ENCODE measurements at regions not wholly inside any gene's neighbourhood (a gene's known extent, or its start where the extent isn't known, plus 50 kb on each side); places are given as distances from the start of the nearest gene placed in this dataset.

DNA sequence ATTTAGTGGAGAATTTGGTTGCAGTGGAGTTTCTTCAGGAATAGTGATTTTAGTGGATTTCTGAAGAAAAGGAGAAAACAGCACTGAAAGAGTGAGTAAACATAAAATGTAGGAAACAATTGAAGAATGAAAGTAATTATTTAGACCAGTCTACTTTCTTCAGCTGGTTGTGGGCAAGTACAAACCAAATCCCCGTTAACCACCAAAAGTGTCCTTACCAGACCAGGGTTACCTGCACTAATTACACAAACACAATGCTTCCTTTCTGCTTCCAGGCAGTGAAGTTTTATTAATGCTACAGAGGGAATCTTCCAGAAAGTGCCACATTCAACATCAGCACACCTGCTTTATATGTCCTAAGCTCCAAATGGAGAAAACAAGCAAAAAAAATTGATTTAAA is 248.0 kb upstream of the TBC1D5 start:
- Mint-ChIP-seq H3K4me3 (ENCODE audit: unreplicated experiment) (no peak overlapping the region), H3K4me1 (ENCODE audit: low read depth) (no peaks in the 10 kb centered on the region), H3K9me3 (ENCODE audit: low read depth) (no peaks in the 10 kb centered on the region), H3K36me3 (ENCODE audit: low read depth) (no peaks in the 10 kb centered on the region), H3K27me3 (ENCODE audit: low read depth) (no peaks in the 10 kb centered on the region), H3K27ac (ENCODE audit: unreplicated experiment) (no peak overlapping the region)
- no peak for DNase-seq (ENCODE audit: low spot score)
- TF ChIP-seq, protein P1, sequence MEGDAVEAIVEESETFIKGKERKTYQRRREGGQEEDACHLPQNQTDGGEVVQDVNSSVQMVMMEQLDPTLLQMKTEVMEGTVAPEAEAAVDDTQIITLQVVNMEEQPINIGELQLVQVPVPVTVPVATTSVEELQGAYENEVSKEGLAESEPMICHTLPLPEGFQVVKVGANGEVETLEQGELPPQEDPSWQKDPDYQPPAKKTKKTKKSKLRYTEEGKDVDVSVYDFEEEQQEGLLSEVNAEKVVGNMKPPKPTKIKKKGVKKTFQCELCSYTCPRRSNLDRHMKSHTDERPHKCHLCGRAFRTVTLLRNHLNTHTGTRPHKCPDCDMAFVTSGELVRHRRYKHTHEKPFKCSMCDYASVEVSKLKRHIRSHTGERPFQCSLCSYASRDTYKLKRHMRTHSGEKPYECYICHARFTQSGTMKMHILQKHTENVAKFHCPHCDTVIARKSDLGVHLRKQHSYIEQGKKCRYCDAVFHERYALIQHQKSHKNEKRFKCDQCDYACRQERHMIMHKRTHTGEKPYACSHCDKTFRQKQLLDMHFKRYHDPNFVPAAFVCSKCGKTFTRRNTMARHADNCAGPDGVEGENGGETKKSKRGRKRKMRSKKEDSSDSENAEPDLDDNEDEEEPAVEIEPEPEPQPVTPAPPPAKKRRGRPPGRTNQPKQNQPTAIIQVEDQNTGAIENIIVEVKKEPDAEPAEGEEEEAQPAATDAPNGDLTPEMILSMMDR (IDR thresholded peaks at IDR 0.05): no peak

DNA sequence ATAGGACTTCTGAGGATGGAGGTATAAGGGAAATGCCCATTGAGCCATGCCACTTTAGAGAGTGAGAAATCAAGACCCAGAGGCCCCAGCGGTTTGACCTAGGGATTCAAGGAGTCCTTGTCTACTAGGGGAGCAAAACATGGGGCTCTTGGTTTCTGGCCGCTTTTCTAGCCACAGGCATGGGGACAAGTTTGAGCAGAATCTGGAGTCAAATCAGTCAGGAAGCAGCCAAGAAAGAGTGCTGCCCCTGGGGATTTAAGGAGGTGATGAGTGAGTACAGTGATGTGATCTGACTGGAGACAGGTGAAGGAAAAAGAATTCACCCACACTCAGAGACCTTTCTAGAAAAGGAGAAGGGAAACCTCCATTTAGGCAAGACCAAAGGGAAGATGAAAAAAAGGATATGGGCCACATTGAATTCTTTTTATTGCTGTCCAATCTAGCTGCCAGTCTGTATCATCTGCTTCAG is 244.0 kb upstream of the TBC1D5 start:
- Mint-ChIP-seq H3K36me3 (ENCODE audit: low read depth) (no peaks in the 10 kb centered on the region), H3K27ac (ENCODE audit: unreplicated experiment) (no peak overlapping the region), H3K27me3 (ENCODE audit: low read depth) (no peaks in the 10 kb centered on the region), H3K4me1 (ENCODE audit: low read depth) (no peaks in the 10 kb centered on the region), H3K4me3 (ENCODE audit: unreplicated experiment) (no peak overlapping the region), H3K9me3 (ENCODE audit: low read depth) (no peaks in the 10 kb centered on the region)
- TF ChIP-seq, protein P1 (IDR thresholded peaks at IDR 0.05): no peak
- no peak for DNase-seq (ENCODE audit: low spot score)

DNA sequence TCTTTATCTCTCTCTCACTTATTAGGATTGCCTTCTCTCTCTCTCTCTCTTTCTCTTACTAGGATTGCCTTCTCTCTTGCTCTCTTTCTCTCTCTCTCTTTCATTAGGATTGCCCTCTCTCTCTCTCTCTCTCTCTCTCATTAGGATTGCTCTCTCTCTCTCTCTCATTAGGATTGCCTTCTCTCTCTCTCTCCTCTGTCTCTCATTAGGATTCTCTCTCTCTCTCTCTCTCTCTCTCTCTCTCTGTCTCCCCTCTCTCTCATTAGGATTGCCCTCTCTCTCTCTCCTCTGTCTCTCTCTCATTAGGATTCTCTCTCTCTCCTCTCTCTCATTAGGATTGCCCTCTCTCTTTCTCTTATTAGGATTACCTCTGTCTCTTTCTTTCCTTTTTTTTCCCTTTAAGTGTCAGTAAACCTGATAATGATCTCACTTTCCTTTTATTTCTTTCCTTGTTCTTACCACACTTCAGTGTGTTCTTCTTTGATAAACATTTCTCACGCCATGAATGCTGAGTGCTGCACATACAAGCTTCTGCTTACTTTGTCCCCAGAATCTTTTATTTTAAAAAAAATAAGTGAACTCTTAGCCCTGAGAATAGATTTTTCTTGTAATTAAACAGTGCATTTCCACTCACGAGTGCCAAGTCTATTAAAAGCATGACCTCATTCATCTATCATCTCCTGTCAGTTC is 243.4 kb upstream of the TBC1D5 start:
- no peak overlapping the region for H3K27ac Mint-ChIP-seq (ENCODE audit: unreplicated experiment)

DNA sequence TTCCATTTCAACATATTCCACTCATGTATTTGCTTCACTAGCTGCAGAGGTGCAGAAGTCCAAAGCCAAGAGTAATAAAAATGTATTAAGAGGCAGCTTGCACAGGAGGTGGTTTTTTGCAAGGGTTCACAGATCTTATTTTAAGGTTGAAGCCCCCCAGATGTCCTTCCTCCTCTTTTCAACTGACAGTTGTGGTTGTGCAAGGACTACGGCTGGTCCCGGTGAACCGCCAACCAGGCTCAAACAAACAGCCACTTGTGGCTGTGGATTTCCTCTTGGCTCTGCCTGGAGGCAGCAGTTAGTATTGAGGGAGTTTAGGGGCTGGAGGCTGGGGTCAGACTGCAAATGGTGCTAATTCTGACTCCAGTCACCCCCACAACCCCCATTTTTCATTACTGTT is 240.7 kb upstream of the TBC1D5 start:
- no peak overlapping the region for H3K4me3 Mint-ChIP-seq (ENCODE audit: unreplicated experiment)
- H3K4me1 Mint-ChIP-seq (ENCODE audit: low read depth): no peaks in the 10 kb centered on the region
- no peak for DNase-seq (ENCODE audit: low spot score)
- H3K36me3 Mint-ChIP-seq (ENCODE audit: low read depth): no peaks in the 10 kb centered on the region
- H3K9me3 Mint-ChIP-seq (ENCODE audit: low read depth): no peaks in the 10 kb centered on the region
- H3K27me3 Mint-ChIP-seq (ENCODE audit: low read depth): no peaks in the 10 kb centered on the region
- H3K27ac Mint-ChIP-seq (ENCODE audit: unreplicated experiment): no peak overlapping the region
- TF ChIP-seq, protein P1 (IDR thresholded peaks at IDR 0.05): no peak

More for the DNA sequence above, 243.4 kb upstream of the TBC1D5 start:
- no peaks in the 10 kb centered on the region for H3K27me3 Mint-ChIP-seq (ENCODE audit: low read depth)
- H3K4me3 Mint-ChIP-seq (ENCODE audit: unreplicated experiment): no peak overlapping the region
- H3K9me3 Mint-ChIP-seq (ENCODE audit: low read depth): no peaks in the 10 kb centered on the region
- DNase-seq (ENCODE audit: low spot score): no peak
- no peaks in the 10 kb centered on the region for H3K36me3 Mint-ChIP-seq (ENCODE audit: low read depth)
- TF ChIP-seq, protein P1 (IDR thresholded peaks at IDR 0.05): no peak
- H3K4me1 Mint-ChIP-seq (ENCODE audit: low read depth): no peaks in the 10 kb centered on the region

DNA sequence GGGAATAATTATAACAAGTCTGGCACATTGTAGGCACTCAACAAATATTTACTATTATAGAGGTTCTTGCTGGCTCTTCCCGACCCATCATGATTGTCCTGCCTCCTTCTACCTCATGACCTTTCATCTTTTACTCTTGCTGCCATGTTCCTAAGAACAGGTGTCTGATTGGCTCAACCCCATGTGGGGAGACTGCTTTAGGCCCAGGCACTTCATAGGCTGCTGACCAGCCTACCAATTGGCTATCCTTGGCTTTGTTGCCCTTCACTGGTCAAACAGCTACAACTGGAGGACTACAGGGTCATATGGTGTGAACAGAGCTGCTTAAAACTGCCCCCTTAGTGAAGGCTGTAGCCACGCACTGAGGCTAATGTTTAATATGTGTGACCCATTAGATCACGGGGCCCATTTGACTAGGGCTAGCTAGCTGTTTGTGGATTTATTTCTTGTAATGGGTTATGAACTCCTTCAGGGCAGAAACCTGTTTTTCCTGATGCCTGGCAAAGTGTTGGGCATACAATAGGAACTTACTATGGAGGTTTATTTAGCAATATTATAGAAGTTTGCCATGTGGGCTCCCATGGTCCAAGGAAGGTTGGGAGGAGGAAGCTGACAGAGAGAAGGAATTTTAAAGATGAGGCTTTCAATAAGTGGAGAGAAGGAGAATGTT is 239.9 kb upstream of the TBC1D5 start:
- DNase-seq (ENCODE audit: low spot score): no peak
- TF ChIP-seq, protein P1 (IDR thresholded peaks at IDR 0.05): no peak
- H3K4me1 Mint-ChIP-seq (ENCODE audit: low read depth): no peaks in the 10 kb centered on the region
- H3K9me3 Mint-ChIP-seq (ENCODE audit: low read depth): no peaks in the 10 kb centered on the region
- no peak overlapping the region for H3K4me3 Mint-ChIP-seq (ENCODE audit: unreplicated experiment)
- H3K27ac Mint-ChIP-seq (ENCODE audit: unreplicated experiment): no peak overlapping the region
- no peaks in the 10 kb centered on the region for H3K27me3 Mint-ChIP-seq (ENCODE audit: low read depth)
- H3K36me3 Mint-ChIP-seq (ENCODE audit: low read depth): no peaks in the 10 kb centered on the region

Measured in chondrocyte (in vitro differentiated cells).